ENCODE measurements at regions not wholly inside any gene's neighbourhood (a gene's known extent, or its start where the extent isn't known, plus 50 kb on each side); places are given as distances from the start of the nearest gene placed in this dataset.

GRCh38 chr9:12463641-12464040 is 229.5 kb upstream of the TYRP1 start:
- TF ChIP-seq POLR2A (IDR thresholded peaks at IDR 0.05) (no peak), POLR2AphosphoS5 (IDR thresholded peaks at IDR 0.05; ENCODE audit: insufficient read depth in 1 of 2, low read depth in 1 of 2) (no peak)

Measured in vagina (tissue), 2 donors.